ENCODE measurements at regions not wholly inside any gene's neighbourhood (a gene's known extent, or its start where the extent isn't known, plus 50 kb on each side); places are given as distances from the start of the nearest gene placed in this dataset.

- TF ChIP-seq CTCF (IDR thresholded peaks at IDR 0.05): no peak
- TF ChIP-seq POLR2A (IDR thresholded peaks at IDR 0.05): no peak
- TF ChIP-seq POLR2AphosphoS5 (IDR thresholded peaks at IDR 0.05): no peak
Measured at GRCh38 chr3:46090161-46090591, 62.9 kb upstream of the XCR1 start.
